Breast epithelium (tissue), 4 donors: ENCODE measurements at regions not wholly inside any gene's neighbourhood (a gene's known extent, or its start where the extent isn't known, plus 50 kb on each side); places are given as distances from the start of the nearest gene placed in this dataset.

Experiments
- DNase-seq, 2 donors: peaks; one replicate each; pipeline ENCODE4 v3.0.0-alpha.2; 2019; ENCODE audit warnings: low spot score in 2 of 2
- H3K27ac ChIP-seq, 2 donors: fragments of 200-600 bp; sonication (generic) in 1 of 2; one replicate each; pipeline ENCODE4 v1.5.1; 2016 to 2019; ENCODE audit warnings: mild to moderate bottlenecking in 1 of 2
- H3K27me3 ChIP-seq, 2 donors: fragments of 200-600 bp; sonication (generic) in 1 of 2; one replicate each; pipeline versions ENCODE4 v1.5.1 to v1.6.0; 2017 to 2019; ENCODE audit warnings: control low read depth in 1 of 2, mild to moderate bottlenecking in 1 of 2
- H3K36me3 ChIP-seq: fragments of 200-600 bp; one replicate; pipeline ENCODE4 v1.5.1; 2019
- H3K4me1 ChIP-seq, 2 donors: fragments of 200-600 bp; sonication (generic); one replicate each; pipeline ENCODE4 v1.5.1; 2016 to 2019; ENCODE audit warnings: control low read depth in 1 of 2
- H3K4me3 ChIP-seq, 3 donors: fragments of 200-600 bp; sonication (generic); 1 replicate in 2 of 3; 2 replicates in 1 of 3; pipeline ENCODE4 v1.5.1; 2016 to 2019; ENCODE audit warnings: mild to moderate bottlenecking in 3 of 3, moderate library complexity in 2 of 3
- H3K9me3 ChIP-seq, 2 donors: fragments of 200-600 bp; sonication (generic) in 1 of 2; one replicate each; pipeline ENCODE4 v1.5.1; 2016 to 2019; ENCODE audit warnings: control low read depth in 1 of 2
- POLR2A ChIP-seq: fragments of 450-650 bp; IDR thresholded peaks from one replicate; pipeline ENCODE4 v1.6.1; 2016; ENCODE audit warnings: antibody characterized with exemption, mild to moderate bottlenecking, moderate library complexity
- POLR2AphosphoS5 ChIP-seq, 3 donors: sonication (generic); formaldehyde crosslinking; IDR thresholded peaks; one replicate each; pipeline ENCODE4 v1.6.1; 2017; ENCODE audit warnings: antibody characterized with exemption in 3 of 3
- intact Hi-C: fragments of 100-400 bp; cut with DNase I; formaldehyde crosslinking; loops from one replicate; pipeline ENCODE4 v1.15.1; 2023; ENCODE audit warnings: low total_unique reads
- TF ChIP-seq, protein P1 (sequence below), 3 donors: fragments of 450-650 bp; IDR thresholded peaks; one replicate each; pipeline ENCODE4 v1.5.1; 2016 to 2017; ENCODE audit warnings: antibody characterized with exemption in 3 of 3, mild to moderate bottlenecking in 3 of 3, moderate library complexity in 3 of 3

- Histone ChIP-seq H3K4me3 (no peak overlapping the region), H3K27ac (no peak overlapping the region), H3K27me3 (no peaks in the 10 kb centered on the region), H3K36me3 (no peaks in the 10 kb centered on the region), H3K4me1 (no peaks in the 10 kb centered on the region), H3K9me3 (peaks cover 0 to 49% of the 10 kb centered on the region in 2 donors)
- TF ChIP-seq POLR2AphosphoS5 (IDR thresholded peaks at IDR 0.05) (no peak), POLR2A (no peak)
- TF ChIP-seq, protein P1, sequence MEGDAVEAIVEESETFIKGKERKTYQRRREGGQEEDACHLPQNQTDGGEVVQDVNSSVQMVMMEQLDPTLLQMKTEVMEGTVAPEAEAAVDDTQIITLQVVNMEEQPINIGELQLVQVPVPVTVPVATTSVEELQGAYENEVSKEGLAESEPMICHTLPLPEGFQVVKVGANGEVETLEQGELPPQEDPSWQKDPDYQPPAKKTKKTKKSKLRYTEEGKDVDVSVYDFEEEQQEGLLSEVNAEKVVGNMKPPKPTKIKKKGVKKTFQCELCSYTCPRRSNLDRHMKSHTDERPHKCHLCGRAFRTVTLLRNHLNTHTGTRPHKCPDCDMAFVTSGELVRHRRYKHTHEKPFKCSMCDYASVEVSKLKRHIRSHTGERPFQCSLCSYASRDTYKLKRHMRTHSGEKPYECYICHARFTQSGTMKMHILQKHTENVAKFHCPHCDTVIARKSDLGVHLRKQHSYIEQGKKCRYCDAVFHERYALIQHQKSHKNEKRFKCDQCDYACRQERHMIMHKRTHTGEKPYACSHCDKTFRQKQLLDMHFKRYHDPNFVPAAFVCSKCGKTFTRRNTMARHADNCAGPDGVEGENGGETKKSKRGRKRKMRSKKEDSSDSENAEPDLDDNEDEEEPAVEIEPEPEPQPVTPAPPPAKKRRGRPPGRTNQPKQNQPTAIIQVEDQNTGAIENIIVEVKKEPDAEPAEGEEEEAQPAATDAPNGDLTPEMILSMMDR (IDR thresholded peaks at IDR 0.05) = no peak
- DNase-seq = no peak
- intact Hi-C loops = no loop called here
Measured at GRCh38 chr17:22694362-22695227, 1002.3 kb downstream of the KCNJ18 start.

- DNase-seq = no peak
- no peaks in the 10 kb centered on the region for H3K36me3 ChIP-seq
- H3K27me3 ChIP-seq = no peaks in the 10 kb centered on the region
- intact Hi-C loops = no loop called here
- no peaks in the 10 kb centered on the region for H3K4me1 ChIP-seq
- TF ChIP-seq, protein P1 (IDR thresholded peaks at IDR 0.05) = no peak
- TF ChIP-seq POLR2AphosphoS5 (IDR thresholded peaks at IDR 0.05) (no peak), POLR2A (no peak)
- no peak overlapping the region for H3K27ac ChIP-seq
- H3K9me3 ChIP-seq = peaks cover 0 to 49% of the 10 kb centered on the region in 2 donors
- H3K4me3 ChIP-seq = no peak overlapping the region
Measured at GRCh38 chr17:22695228-22695619, 1002.9 kb downstream of the KCNJ18 start.

DNA sequence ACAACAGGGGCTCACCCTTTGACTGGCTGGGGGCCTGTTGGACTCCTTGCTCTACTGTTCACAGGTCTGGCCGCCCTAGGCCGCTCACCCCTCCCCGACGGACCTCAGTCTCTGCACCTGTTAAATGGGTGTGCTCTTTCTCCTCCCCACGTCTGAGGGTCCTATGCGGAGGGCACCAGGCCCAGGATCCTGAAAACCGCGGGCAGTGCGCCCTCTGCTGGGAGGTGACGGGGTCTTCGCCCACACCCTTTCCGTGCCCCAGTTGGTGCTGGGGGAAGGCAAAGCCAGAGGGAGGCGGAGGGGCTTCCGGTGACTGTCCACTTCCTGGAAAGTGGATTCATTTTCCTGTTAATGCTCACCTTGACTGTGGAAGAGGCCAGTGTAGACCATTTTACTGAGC lies 1010.9 kb downstream of the KCNJ18 start:
- H3K4me1 ChIP-seq = no peaks in the 10 kb centered on the region
- no peaks in the 10 kb centered on the region for H3K27me3 ChIP-seq
- TF ChIP-seq, protein P1 (IDR thresholded peaks at IDR 0.05) = no peak
- TF ChIP-seq POLR2A (no peak), POLR2AphosphoS5 (IDR thresholded peaks at IDR 0.05) (no peak)
- no peak overlapping the region for H3K27ac ChIP-seq
- no peak overlapping the region for H3K4me3 ChIP-seq
- intact Hi-C loops = no loop called here
- H3K9me3 ChIP-seq = peaks cover 5 to 25% of the 10 kb centered on the region in 2 donors
- H3K36me3 ChIP-seq = no peaks in the 10 kb centered on the region
- no peak for DNase-seq

GRCh38 chr17:22703786-22704441 lies 1011.6 kb downstream of the KCNJ18 start:
- TF ChIP-seq POLR2AphosphoS5 (IDR thresholded peaks at IDR 0.05) = no peak
- no peak for TF ChIP-seq POLR2A
- TF ChIP-seq, protein P1 (IDR thresholded peaks at IDR 0.05) = no peak
- Histone ChIP-seq H3K27ac (no peak overlapping the region), H3K27me3 (no peaks in the 10 kb centered on the region), H3K4me3 (no peak overlapping the region), H3K4me1 (no peaks in the 10 kb centered on the region), H3K9me3 (peaks cover 5 to 18% of the 10 kb centered on the region in 2 donors), H3K36me3 (no peaks in the 10 kb centered on the region)
- no peak for DNase-seq
- intact Hi-C loops = no loop called here

- no peak overlapping the region for H3K27ac ChIP-seq
- no peaks in the 10 kb centered on the region for H3K27me3 ChIP-seq
- no peak for DNase-seq
- peaks cover 5 to 13% of the 10 kb centered on the region in 2 donors for H3K9me3 ChIP-seq
- no peaks in the 10 kb centered on the region for H3K36me3 ChIP-seq
- H3K4me1 ChIP-seq = no peaks in the 10 kb centered on the region
- intact Hi-C loops = no loop called here
- TF ChIP-seq POLR2A = no peak
- TF ChIP-seq, protein P1 (IDR thresholded peaks at IDR 0.05) = no peak
- no peak for TF ChIP-seq POLR2AphosphoS5 (IDR thresholded peaks at IDR 0.05)
- no peak overlapping the region for H3K4me3 ChIP-seq
Measured at GRCh38 chr17:22704674-22705073, 1012.4 kb downstream of the KCNJ18 start.
